ENCODE measurements at regions not wholly inside any gene's neighbourhood (a gene's known extent, or its start where the extent isn't known, plus 50 kb on each side); places are given as distances from the start of the nearest gene placed in this dataset.

DNA sequence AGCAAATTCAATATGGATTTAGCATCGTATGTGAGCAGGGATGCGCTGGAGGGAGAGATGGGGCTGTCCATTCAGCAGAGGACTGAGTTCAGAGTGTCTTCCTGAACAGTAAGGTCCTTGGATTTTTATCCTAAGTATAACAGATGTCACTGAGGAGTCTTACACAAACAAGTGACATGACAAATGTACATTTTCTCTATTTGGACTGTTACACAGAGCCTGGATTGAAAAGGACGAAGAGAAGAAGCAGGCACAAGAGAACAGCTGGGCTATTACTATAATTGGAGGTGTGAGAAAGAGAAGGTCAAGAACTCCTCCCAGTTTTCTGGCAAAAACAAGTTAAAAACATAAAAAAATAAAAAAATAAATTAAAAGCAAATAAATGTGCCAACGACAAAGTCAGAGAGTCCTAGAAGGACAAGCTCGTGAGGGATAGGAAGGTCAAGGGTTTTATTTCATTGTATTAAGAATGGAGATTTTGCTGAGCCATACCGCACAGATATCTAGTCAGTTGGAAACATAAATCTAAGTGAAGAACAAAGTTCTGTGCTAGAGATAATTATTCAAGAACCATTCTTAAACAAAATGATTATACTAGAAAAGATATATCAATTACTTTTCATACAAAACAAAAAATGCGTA is 1186.3 kb downstream of the EFNB2 start:
- no peaks in the 10 kb centered on the region for H3K9me3 ChIP-seq
- no peaks in the 10 kb centered on the region for H3K4me1 ChIP-seq
- no peak overlapping the region for H3K27ac ChIP-seq
- ATAC-seq, result no peak
- H3K4me3 ChIP-seq, result no peak overlapping the region
- 60 to 61% methylated on average over 6 to 7 of the region's 7 CpGs for WGBS, 2 donors (ENCODE audit: low coverage in 1 of 2)
- H3K27me3 ChIP-seq, result no peaks in the 10 kb centered on the region
- no peaks in the 10 kb centered on the region for H3K36me3 ChIP-seq
- TF ChIP-seq POLR2A (IDR thresholded peaks at IDR 0.05) (no peak), CTCF (IDR thresholded peaks at IDR 0.05) (no peak), POLR2AphosphoS5 (IDR thresholded peaks at IDR 0.05) (no peak), EP300 (IDR thresholded peaks at IDR 0.05) (no peak)

DNA sequence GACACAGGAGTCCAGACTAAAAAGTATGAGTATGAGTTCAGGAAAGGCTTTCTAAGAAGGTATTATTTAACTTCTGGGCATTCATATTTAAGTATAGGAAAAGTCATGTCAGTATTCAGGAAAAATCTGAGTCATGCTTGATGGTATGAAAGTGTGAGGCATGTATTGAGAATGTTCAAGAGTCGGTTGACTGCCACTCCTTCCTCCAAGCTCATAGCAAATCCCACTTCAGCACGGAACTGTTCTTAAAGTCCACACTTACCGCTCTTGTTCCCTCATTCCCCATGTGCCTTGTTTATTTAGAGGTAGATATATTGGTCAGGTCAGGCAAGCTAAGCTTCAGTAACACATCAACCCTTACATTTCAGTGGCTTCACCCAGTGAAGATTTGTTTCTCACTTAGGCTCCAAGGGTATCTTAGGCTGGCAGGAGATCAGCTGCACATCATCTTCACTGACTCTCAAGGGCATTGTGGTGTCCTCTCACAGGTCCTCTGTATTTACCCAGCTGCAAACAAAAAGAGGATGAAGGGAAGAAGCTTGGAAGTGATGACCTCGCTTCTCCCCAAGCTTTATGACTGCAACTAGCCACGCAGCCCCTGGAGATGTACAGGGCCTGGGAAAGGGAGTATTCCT is 1189.2 kb downstream of the EFNB2 start:
- Histone ChIP-seq H3K27me3 (no peaks in the 10 kb centered on the region), H3K36me3 (no peaks in the 10 kb centered on the region), H3K4me3 (no peak overlapping the region), H3K4me1 (no peaks in the 10 kb centered on the region), H3K27ac (no peak overlapping the region), H3K9me3 (no peaks in the 10 kb centered on the region)
- WGBS, 2 donors (ENCODE audit: low coverage in 1 of 2), result 85 to 88% methylated on average over 5 of the region's 5 CpGs
- no peak for ATAC-seq
- TF ChIP-seq POLR2A (IDR thresholded peaks at IDR 0.05), result no peak
- no peak for TF ChIP-seq POLR2AphosphoS5 (IDR thresholded peaks at IDR 0.05)
- no peak for TF ChIP-seq CTCF (IDR thresholded peaks at IDR 0.05)
- no peak for TF ChIP-seq EP300 (IDR thresholded peaks at IDR 0.05)

- Histone ChIP-seq H3K27ac (no peak overlapping the region), H3K4me1 (no peaks in the 10 kb centered on the region), H3K4me3 (no peak overlapping the region), H3K27me3 (no peaks in the 10 kb centered on the region), H3K36me3 (no peaks in the 10 kb centered on the region), H3K9me3 (no peaks in the 10 kb centered on the region)
- WGBS, 2 donors (ENCODE audit: low coverage in 1 of 2), result 93 to 97% methylated on average over 2 of the region's 2 CpGs
- TF ChIP-seq POLR2A (IDR thresholded peaks at IDR 0.05) (no peak), POLR2AphosphoS5 (IDR thresholded peaks at IDR 0.05) (no peak)
- no peak for ATAC-seq
Measured at GRCh38 chr13:105345730-105346129, 1189.7 kb downstream of the EFNB2 start.

- H3K27ac ChIP-seq, result no peak overlapping the region
Measured at GRCh38 chr13:105345131-105345530, 1190.3 kb downstream of the EFNB2 start.

More at GRCh38 chr13:105345131-105345530, 1190.3 kb downstream of the EFNB2 start:
- Histone ChIP-seq H3K9me3 (no peaks in the 10 kb centered on the region), H3K27me3 (no peaks in the 10 kb centered on the region), H3K4me3 (no peak overlapping the region), H3K36me3 (no peaks in the 10 kb centered on the region), H3K4me1 (no peaks in the 10 kb centered on the region)
- no peak for TF ChIP-seq POLR2AphosphoS5 (IDR thresholded peaks at IDR 0.05)
- no peak for TF ChIP-seq EP300 (IDR thresholded peaks at IDR 0.05)
- TF ChIP-seq CTCF (IDR thresholded peaks at IDR 0.05), result no peak
- no peak for TF ChIP-seq POLR2A (IDR thresholded peaks at IDR 0.05)
- WGBS, 2 donors (ENCODE audit: low coverage in 1 of 2), result 33 to 59% methylated on average over 3 of the region's 3 CpGs
- ATAC-seq, result no peak

Data from gastroesophageal sphincter (tissue), 4 donors.